GM21390 (cell line): ENCODE measurements at regions not wholly inside any gene's neighbourhood (a gene's known extent, or its start where the extent isn't known, plus 50 kb on each side); places are given as distances from the start of the nearest gene placed in this dataset.
"Not testable (repeated sequence)": the region's sequence is repeated elsewhere in the genome, so short reads cannot be mapped to it uniquely, and the experiment has no call there.

Source experiments
- ATAC-seq: cut with Tn5 transposase; IDR thresholded peaks from one replicate; pipeline ENCODE4 v1.9.1; 2021; ENCODE audit not compliant: unreplicated experiment

GRCh38 chr7:81439591-81439990, 330.3 kb downstream of the HGF start:
- no peak for ATAC-seq

GRCh38 chr7:81437160-81437559, 332.7 kb downstream of the HGF start:
- not testable (repeated sequence) for ATAC-seq

- no peak for ATAC-seq
Observed at GRCh38 chr7:81433692-81434331, 336.0 kb downstream of the HGF start.

GRCh38 chr7:81433206-81433605, 336.6 kb downstream of the HGF start:
- ATAC-seq: no peak

GRCh38 chr7:81430761-81431160, 339.1 kb downstream of the HGF start:
- no peak for ATAC-seq

- ATAC-seq: no peak
Observed at GRCh38 chr7:81430150-81430549, 339.7 kb downstream of the HGF start.

GRCh38 chr7:81427461-81427860, 342.4 kb downstream of the HGF start:
- ATAC-seq: no peak

GRCh38 chr7:81420526-81421226, 349.2 kb downstream of the HGF start:
- ATAC-seq: no peak

GRCh38 chr7:81419731-81420130, 350.1 kb downstream of the HGF start:
- no peak for ATAC-seq

GRCh38 chr7:81416659-81417058, 353.2 kb downstream of the HGF start:
- no peak for ATAC-seq

GRCh38 chr7:81415181-81415580, 354.7 kb downstream of the HGF start:
- no peak for ATAC-seq

GRCh38 chr7:81414411-81414810, 355.4 kb downstream of the HGF start:
- ATAC-seq: no peak

GRCh38 chr7:81410471-81411117, 359.3 kb downstream of the HGF start:
- ATAC-seq: no peak

- ATAC-seq: no peak
Observed at GRCh38 chr7:81408728-81409127, 361.1 kb downstream of the HGF start.

GRCh38 chr7:81407094-81407493, 362.8 kb downstream of the HGF start:
- no peak for ATAC-seq

- no peak for ATAC-seq
Observed at GRCh38 chr7:81404669-81405068, 365.2 kb downstream of the HGF start.

GRCh38 chr7:81402227-81402626, 367.6 kb downstream of the HGF start:
- no peak for ATAC-seq

GRCh38 chr7:81399471-81399870, 370.4 kb downstream of the HGF start:
- no peak for ATAC-seq

GRCh38 chr7:81394029-81394428, 375.8 kb downstream of the HGF start:
- ATAC-seq: no peak

GRCh38 chr7:81393018-81393417, 376.8 kb downstream of the HGF start:
- ATAC-seq: no peak

- ATAC-seq: no peak
Observed at GRCh38 chr7:81385370-81385769, 384.5 kb downstream of the HGF start.

GRCh38 chr7:81383846-81384245, 386.0 kb downstream of the HGF start:
- no peak for ATAC-seq
